ENCODE measurements at regions not wholly inside any gene's neighbourhood (a gene's known extent, or its start where the extent isn't known, plus 50 kb on each side); places are given as distances from the start of the nearest gene placed in this dataset.

DNA sequence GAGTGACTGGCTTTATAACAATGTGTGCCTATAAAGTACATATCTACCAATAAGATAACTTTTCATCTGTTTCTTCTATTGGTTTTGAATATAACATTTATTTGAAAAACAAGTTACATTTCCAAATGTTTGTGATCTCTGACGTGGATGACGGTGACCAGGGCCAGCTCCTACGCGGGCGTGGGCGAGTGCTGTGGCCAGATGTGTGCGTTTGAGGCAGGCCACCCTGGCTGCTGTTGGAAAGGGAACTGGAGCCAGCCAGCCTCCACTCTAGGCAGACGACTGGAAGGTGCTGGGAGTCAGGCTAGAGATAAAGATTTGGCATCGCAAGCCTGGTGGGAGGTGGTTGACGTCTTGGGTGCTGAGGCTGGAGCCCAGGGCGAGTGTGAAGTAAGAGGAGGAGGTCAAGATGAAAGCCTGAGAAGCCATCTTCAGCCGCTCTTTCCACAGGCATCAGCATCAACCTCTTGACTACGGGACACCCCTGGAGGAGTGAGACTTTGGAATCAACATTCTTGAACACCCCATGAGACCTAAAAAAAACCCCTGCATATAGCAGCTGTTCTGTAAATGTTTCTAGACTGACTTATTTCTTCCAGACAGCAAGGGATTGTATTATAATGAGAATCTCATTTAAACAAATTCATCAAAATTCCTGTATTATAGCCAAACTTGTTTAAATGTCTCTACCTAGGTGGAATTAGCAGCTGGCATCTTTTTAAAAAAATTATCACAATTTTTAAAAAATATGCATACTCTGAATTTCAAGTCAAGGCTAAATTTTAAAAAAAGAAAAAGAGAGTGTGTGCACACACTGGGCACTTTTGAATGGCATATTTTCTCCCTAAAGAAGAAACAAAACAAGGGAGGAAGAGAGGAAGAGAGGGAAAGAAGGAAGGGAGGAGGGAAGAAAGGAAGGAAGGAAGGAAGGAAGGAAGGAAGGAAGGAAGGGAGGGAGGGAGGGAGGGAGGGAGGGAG is 112.5 kb upstream of the SLC44A3 start:
- TF ChIP-seq, protein P1, sequence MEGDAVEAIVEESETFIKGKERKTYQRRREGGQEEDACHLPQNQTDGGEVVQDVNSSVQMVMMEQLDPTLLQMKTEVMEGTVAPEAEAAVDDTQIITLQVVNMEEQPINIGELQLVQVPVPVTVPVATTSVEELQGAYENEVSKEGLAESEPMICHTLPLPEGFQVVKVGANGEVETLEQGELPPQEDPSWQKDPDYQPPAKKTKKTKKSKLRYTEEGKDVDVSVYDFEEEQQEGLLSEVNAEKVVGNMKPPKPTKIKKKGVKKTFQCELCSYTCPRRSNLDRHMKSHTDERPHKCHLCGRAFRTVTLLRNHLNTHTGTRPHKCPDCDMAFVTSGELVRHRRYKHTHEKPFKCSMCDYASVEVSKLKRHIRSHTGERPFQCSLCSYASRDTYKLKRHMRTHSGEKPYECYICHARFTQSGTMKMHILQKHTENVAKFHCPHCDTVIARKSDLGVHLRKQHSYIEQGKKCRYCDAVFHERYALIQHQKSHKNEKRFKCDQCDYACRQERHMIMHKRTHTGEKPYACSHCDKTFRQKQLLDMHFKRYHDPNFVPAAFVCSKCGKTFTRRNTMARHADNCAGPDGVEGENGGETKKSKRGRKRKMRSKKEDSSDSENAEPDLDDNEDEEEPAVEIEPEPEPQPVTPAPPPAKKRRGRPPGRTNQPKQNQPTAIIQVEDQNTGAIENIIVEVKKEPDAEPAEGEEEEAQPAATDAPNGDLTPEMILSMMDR (conservative IDR thresholded peaks at IDR 0.05; ENCODE audit: low read length) = no peak
- TF ChIP-seq EZH2phosphoT487 (IDR thresholded peaks at IDR 0.05; ENCODE audit: borderline replicate concordance) = no peak
- Histone ChIP-seq H3F3A (ENCODE audit: low read depth) (no peaks in the 10 kb centered on the region), H3K4me2 (ENCODE audit: low read depth, low read length, poor library complexity, severe bottlenecking) (no peak overlapping the region), H3K36me3 (ENCODE audit: insufficient read depth, low read length) (no peaks in the 10 kb centered on the region), H3K9me2 (replicated peaks; ENCODE audit: low read depth, low read length) (no peaks in the 10 kb centered on the region), H3K9ac (ENCODE audit: low read depth, low read length, poor library complexity, severe bottlenecking) (no peak overlapping the region), H2AFZ (ENCODE audit: low read length) (no peak overlapping the region), H3K79me2 (ENCODE audit: insufficient read depth, low read length) (no peaks in the 10 kb centered on the region), H4K20me1 (ENCODE audit: insufficient read depth, low read length, poor library complexity, severe bottlenecking) (no peaks in the 10 kb centered on the region), H3K9me3 (ENCODE audit: insufficient read depth, low read depth, low read length) (no peaks in the 10 kb centered on the region), H3K4me1 (ENCODE audit: insufficient read depth, low read length, poor library complexity, severe bottlenecking) (peaks cover 36% of the 10 kb centered on the region), H3K4me3 (ENCODE audit: low read length, poor library complexity, severe bottlenecking) (no peak overlapping the region), H3K27me3 (ENCODE audit: insufficient read depth, low read length, poor library complexity, severe bottlenecking) (no peaks in the 10 kb centered on the region)

DNA sequence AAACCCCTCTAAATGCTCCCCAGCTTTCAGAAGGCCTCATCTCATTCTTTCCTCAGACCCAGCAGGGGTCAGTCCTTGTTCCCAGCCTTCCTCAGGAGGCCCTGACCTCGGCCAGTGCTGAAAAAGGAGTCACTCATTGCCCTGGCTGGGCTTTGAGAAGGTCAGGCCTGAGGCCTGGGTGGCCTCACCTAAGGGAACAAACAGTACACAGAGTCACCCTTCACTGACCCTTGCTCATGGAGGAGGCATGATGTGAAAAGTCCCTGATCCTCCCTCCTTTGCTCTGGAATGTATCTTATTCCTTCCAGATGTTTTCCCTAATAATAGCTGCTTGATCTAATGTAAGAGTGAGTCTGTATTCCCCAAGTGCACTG is 117.7 kb upstream of the SLC44A3 start:
- peak overlapping the region; percentile 17 for H3K4me2 ChIP-seq (ENCODE audit: low read depth, low read length, poor library complexity, severe bottlenecking)
- peaks cover 30% of the 10 kb centered on the region for H3K4me1 ChIP-seq (ENCODE audit: insufficient read depth, low read length, poor library complexity, severe bottlenecking)
- TF ChIP-seq EZH2phosphoT487 (IDR thresholded peaks at IDR 0.05; ENCODE audit: borderline replicate concordance) = no peak
- H3F3A ChIP-seq (ENCODE audit: low read depth) = no peaks in the 10 kb centered on the region
- no peaks in the 10 kb centered on the region for H3K9me3 ChIP-seq (ENCODE audit: insufficient read depth, low read depth, low read length)
- no peaks in the 10 kb centered on the region for H4K20me1 ChIP-seq (ENCODE audit: insufficient read depth, low read length, poor library complexity, severe bottlenecking)
- no peak overlapping the region for H3K4me3 ChIP-seq (ENCODE audit: low read length, poor library complexity, severe bottlenecking)
- peak overlapping the region; percentile 35 for H3K9ac ChIP-seq (ENCODE audit: low read depth, low read length, poor library complexity, severe bottlenecking)
- no peaks in the 10 kb centered on the region for H3K36me3 ChIP-seq (ENCODE audit: insufficient read depth, low read length)
- no peaks in the 10 kb centered on the region for H3K9me2 ChIP-seq (replicated peaks; ENCODE audit: low read depth, low read length)
- H3K27me3 ChIP-seq (ENCODE audit: insufficient read depth, low read length, poor library complexity, severe bottlenecking) = no peaks in the 10 kb centered on the region
- no peaks in the 10 kb centered on the region for H3K79me2 ChIP-seq (ENCODE audit: insufficient read depth, low read length)
- no peak overlapping the region for H2AFZ ChIP-seq (ENCODE audit: low read length)

DNA sequence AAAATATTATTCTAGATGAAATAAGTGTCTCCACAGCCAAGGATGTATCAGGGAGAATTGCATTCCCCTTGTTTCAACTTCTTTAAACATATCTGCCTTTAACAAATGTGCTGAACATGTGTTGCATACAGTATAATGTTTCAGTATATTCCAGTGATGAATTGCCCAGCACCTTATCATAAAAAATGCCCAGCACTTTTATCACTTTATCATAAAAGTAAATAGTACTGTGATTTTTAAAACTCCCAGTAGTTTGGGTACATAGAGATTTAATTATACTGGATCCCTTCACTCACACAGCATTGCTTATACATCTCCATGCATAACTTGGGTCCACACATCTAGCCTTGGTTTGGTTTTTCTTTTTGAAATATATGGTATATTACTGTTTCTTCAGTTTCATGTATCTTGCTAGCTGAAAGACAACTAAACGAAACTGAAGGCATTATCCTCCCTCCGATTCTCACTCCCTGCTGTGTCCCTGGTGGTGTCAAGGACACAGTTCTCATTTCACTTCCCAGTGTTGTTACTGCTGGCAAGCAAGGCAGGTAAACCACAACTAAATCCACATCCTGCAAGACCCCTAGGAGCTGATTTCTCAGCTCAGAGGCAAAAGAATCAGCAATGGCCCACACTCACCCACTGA is 118.2 kb upstream of the SLC44A3 start:
- Histone ChIP-seq H3K4me2 (ENCODE audit: low read depth, low read length, poor library complexity, severe bottlenecking) (peak overlapping the region; percentile 17), H4K20me1 (ENCODE audit: insufficient read depth, low read length, poor library complexity, severe bottlenecking) (no peaks in the 10 kb centered on the region), H3K27me3 (ENCODE audit: insufficient read depth, low read length, poor library complexity, severe bottlenecking) (no peaks in the 10 kb centered on the region), H3K9me3 (ENCODE audit: insufficient read depth, low read depth, low read length) (no peaks in the 10 kb centered on the region), H3F3A (ENCODE audit: low read depth) (no peaks in the 10 kb centered on the region), H3K9ac (ENCODE audit: low read depth, low read length, poor library complexity, severe bottlenecking) (peak overlapping the region; percentile 35), H3K36me3 (ENCODE audit: insufficient read depth, low read length) (no peaks in the 10 kb centered on the region), H3K4me1 (ENCODE audit: insufficient read depth, low read length, poor library complexity, severe bottlenecking) (peaks cover 30% of the 10 kb centered on the region), H3K4me3 (ENCODE audit: low read length, poor library complexity, severe bottlenecking) (no peak overlapping the region), H3K79me2 (ENCODE audit: insufficient read depth, low read length) (no peaks in the 10 kb centered on the region), H3K9me2 (replicated peaks; ENCODE audit: low read depth, low read length) (no peaks in the 10 kb centered on the region), H2AFZ (ENCODE audit: low read length) (no peak overlapping the region)
- TF ChIP-seq, protein P1 (conservative IDR thresholded peaks at IDR 0.05; ENCODE audit: low read length) = no peak
- TF ChIP-seq EZH2phosphoT487 (IDR thresholded peaks at IDR 0.05; ENCODE audit: borderline replicate concordance) = no peak
